Erythroblast (primary cell): ENCODE measurements at regions not wholly inside any gene's neighbourhood (a gene's known extent, or its start where the extent isn't known, plus 50 kb on each side); places are given as distances from the start of the nearest gene placed in this dataset.
"Not testable (repeated sequence)": the region's sequence is repeated elsewhere in the genome, so short reads cannot be mapped to it uniquely, and the experiment has no call there.

Experiments
- DNase-seq, 2 experiments: peaks; one replicate each; lab custom pipeline; 2025; lab: John Stamatoyannopoulos, UW
- GATA1 ChIP-seq: IDR thresholded peaks from 2 replicates; pipeline ENCODE4 v1.6.1; 2011; ENCODE audit warnings: low read depth, mild to moderate bottlenecking, control low read depth, low read length, moderate library complexity
- POLR2A ChIP-seq: IDR thresholded peaks from 2 replicates; pipeline ENCODE4 v1.6.1; 2011; ENCODE audit warnings: mild to moderate bottlenecking, low read length

GRCh38 chr3:20622304-20622703, 436.3 kb upstream of the SGO1 start:
- no peak for TF ChIP-seq POLR2A
- no peak for TF ChIP-seq GATA1
- no peak for DNase-seq

- not testable (repeated sequence) for DNase-seq
Measured at GRCh38 chr3:20618621-20619020, 432.6 kb upstream of the SGO1 start.

- not testable (repeated sequence) for DNase-seq
Measured at GRCh38 chr3:20618181-20618580, 432.2 kb upstream of the SGO1 start.

GRCh38 chr3:20615982-20616381, 430.0 kb upstream of the SGO1 start:
- not testable (repeated sequence) for DNase-seq

- no peak for DNase-seq
- TF ChIP-seq GATA1 (no peak), POLR2A (no peak)
Measured at GRCh38 chr3:20608054-20608738, 422.2 kb upstream of the SGO1 start.

GRCh38 chr3:20604659-20605058, 418.7 kb upstream of the SGO1 start:
- TF ChIP-seq POLR2A (no peak), GATA1 (no peak)
- DNase-seq = no peak

- no peak for DNase-seq
- TF ChIP-seq GATA1 (no peak), POLR2A (no peak)
Measured at GRCh38 chr3:20589275-20589674, 403.3 kb upstream of the SGO1 start.

- TF ChIP-seq GATA1 (no peak), POLR2A (no peak)
- no peak for DNase-seq
Measured at GRCh38 chr3:20588781-20589180, 402.8 kb upstream of the SGO1 start.

GRCh38 chr3:20583648-20584047, 397.6 kb upstream of the SGO1 start:
- no peak for TF ChIP-seq GATA1
- no peak for TF ChIP-seq POLR2A

GRCh38 chr3:20576228-20576627, 390.2 kb upstream of the SGO1 start:
- no peak for DNase-seq
- TF ChIP-seq POLR2A = no peak
- no peak for TF ChIP-seq GATA1

More at GRCh38 chr3:20583648-20584047, 397.6 kb upstream of the SGO1 start:
- no peak for DNase-seq

GRCh38 chr3:20575146-20575545, 389.1 kb upstream of the SGO1 start:
- no peak for TF ChIP-seq GATA1
- TF ChIP-seq POLR2A = no peak
- DNase-seq = no peak

- TF ChIP-seq GATA1 = no peak
- TF ChIP-seq POLR2A = no peak
Measured at GRCh38 chr3:20574746-20575145, 388.7 kb upstream of the SGO1 start.

GRCh38 chr3:20573175-20573574, 387.2 kb upstream of the SGO1 start:
- TF ChIP-seq GATA1 = no peak
- TF ChIP-seq POLR2A = no peak
- no peak for DNase-seq

More at GRCh38 chr3:20574746-20575145, 388.7 kb upstream of the SGO1 start:
- DNase-seq = no peak

- DNase-seq = no peak
- TF ChIP-seq POLR2A = no peak
- no peak for TF ChIP-seq GATA1
Measured at GRCh38 chr3:20572473-20572872, 386.5 kb upstream of the SGO1 start.

- DNase-seq = no peak
- TF ChIP-seq GATA1 = no peak
- TF ChIP-seq POLR2A = no peak
Measured at GRCh38 chr3:20569310-20569709, 383.3 kb upstream of the SGO1 start.
